ENCODE measurements at regions not wholly inside any gene's neighbourhood (a gene's known extent, or its start where the extent isn't known, plus 50 kb on each side); places are given as distances from the start of the nearest gene placed in this dataset.

DNA sequence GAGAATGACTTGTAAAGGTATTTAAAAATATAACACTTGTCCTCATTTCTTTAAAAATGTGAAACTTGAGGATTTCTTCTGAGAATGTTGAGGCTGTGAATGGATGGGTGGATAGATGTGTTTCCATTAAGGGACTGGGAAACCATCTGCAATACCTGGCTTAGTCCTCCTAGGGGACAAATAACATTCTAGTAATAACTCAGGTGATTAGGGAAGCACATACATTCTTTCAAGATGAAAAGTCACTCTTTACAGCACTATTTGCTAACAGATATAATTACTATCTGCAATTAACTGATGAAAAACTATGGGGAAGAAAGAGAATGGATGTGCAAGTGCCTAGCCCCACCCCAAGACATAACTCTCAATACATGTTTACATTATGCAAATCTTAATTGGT, 542.3 kb downstream of the CD83 start:
- no peak overlapping the region for H3K27ac ChIP-seq (ENCODE audit: insufficient read depth, low read depth, low read length, poor library complexity, severe bottlenecking)
- H3K4me3 ChIP-seq (ENCODE audit: insufficient read depth, low read depth, low read length): no peak overlapping the region
- H3K36me3 ChIP-seq (ENCODE audit: control insufficient read depth, insufficient read depth, low read length): no peaks in the 10 kb centered on the region
- peaks cover 21% of the 10 kb centered on the region for H3K4me1 ChIP-seq (ENCODE audit: control insufficient read depth, insufficient read depth, low read length)
- no peaks in the 10 kb centered on the region for H3K9me3 ChIP-seq (ENCODE audit: control insufficient read depth, low read length)
- H3K27me3 ChIP-seq (ENCODE audit: control insufficient read depth, insufficient read depth, low read length, poor library complexity, severe bottlenecking): no peaks in the 10 kb centered on the region

DNA sequence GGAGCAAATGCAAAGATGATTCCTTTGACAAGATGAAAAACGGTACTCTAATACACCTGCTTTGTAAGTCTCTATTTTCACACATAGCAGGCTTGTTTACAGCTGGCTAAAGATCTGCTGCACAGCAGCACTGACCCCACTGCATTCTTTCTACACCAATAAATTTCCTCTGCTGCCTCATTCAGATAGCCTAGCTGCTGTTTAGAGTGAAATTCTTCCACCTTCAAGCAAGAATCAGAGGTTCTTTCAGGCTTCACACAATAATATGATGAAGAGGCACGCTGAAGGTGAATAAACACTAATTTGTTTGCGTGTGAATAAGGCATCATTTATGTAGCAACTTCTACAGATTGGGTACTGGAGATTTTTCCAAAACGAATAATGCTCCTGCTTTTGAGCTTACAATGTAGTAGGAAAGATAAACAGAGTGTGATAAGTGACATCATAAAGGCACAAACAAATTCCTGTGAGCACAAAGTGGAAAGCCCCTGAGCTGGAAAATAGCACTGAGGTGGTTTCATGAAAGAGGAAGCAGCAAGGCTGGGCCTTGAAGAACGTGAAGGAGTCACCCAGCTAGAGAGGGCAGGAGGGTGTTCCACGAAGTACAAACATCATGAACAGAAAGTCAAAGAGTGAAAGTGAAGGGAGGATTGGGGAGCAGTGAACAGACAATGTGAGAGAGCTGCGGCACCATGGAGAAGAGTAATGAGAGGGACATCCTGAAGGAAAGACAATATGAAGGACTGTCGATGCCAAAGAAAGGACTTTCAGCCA, 543.4 kb downstream of the CD83 start:
- H3K4me3 ChIP-seq (ENCODE audit: insufficient read depth, low read depth, low read length): no peak overlapping the region
- H3K27ac ChIP-seq (ENCODE audit: insufficient read depth, low read depth, low read length, poor library complexity, severe bottlenecking): no peak overlapping the region
- H3K9me3 ChIP-seq (ENCODE audit: control insufficient read depth, low read length): no peaks in the 10 kb centered on the region
- peaks cover 21% of the 10 kb centered on the region for H3K4me1 ChIP-seq (ENCODE audit: control insufficient read depth, insufficient read depth, low read length)
- no peaks in the 10 kb centered on the region for H3K36me3 ChIP-seq (ENCODE audit: control insufficient read depth, insufficient read depth, low read length)
- H3K27me3 ChIP-seq (ENCODE audit: control insufficient read depth, insufficient read depth, low read length, poor library complexity, severe bottlenecking): no peaks in the 10 kb centered on the region
- WGBS, 2 experiments: 85 to 88% methylated on average over 8 of the region's 8 CpGs

DNA sequence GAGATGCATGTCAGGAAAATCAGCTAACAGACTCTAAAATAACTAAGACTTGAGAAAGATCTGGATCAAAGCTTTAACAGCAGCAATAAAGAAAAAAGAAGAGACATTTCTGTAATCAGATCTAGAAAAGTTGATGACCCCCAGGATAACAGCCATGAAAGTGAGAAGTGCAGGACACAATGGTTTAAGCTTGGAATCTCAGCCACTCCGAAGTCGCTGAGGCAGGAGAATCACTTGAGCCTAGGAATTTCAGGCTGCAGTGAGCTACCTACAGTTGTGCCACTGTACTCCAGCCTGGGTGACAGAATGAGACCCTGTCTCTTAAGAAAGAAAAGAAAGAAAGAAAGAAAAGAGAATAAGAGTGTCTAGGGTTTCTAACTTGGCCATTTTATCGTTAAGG, 544.1 kb downstream of the CD83 start:
- Histone ChIP-seq H3K4me1 (ENCODE audit: control insufficient read depth, insufficient read depth, low read length) (peaks cover 21% of the 10 kb centered on the region), H3K27ac (ENCODE audit: insufficient read depth, low read depth, low read length, poor library complexity, severe bottlenecking) (no peak overlapping the region), H3K36me3 (ENCODE audit: control insufficient read depth, insufficient read depth, low read length) (no peaks in the 10 kb centered on the region), H3K27me3 (ENCODE audit: control insufficient read depth, insufficient read depth, low read length, poor library complexity, severe bottlenecking) (no peaks in the 10 kb centered on the region), H3K9me3 (ENCODE audit: control insufficient read depth, low read length) (no peaks in the 10 kb centered on the region), H3K4me3 (ENCODE audit: insufficient read depth, low read depth, low read length) (no peak overlapping the region)
- 88 to 91% methylated on average over 3 of the region's 3 CpGs for WGBS, 2 experiments

DNA sequence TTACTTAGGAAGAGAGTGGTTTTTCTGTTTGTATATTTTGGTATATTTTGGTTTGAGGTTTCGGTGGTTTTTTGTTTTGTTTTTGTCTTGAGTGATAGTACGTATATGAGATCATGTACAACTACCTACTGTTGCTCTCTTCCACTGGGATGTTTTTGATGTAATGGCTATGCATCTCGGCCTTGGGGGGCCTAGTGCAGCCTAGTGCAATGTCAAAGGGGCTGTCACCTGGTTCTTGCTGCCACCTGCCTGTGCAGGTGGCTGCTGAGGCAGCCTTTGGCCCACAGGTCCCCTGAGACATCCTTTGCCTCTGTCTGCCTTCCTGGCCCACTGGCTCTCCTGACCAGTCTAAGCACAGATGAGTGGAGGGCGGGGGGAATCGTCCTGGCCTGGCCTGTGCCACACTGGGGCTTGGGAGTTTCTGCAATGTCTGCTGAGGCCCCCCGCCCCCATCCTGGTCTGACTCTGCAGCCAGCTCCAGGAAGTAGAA, 546.6 kb downstream of the CD83 start:
- Histone ChIP-seq H3K27ac (ENCODE audit: insufficient read depth, low read depth, low read length, poor library complexity, severe bottlenecking) (no peak overlapping the region), H3K9me3 (ENCODE audit: control insufficient read depth, low read length) (no peaks in the 10 kb centered on the region), H3K36me3 (ENCODE audit: control insufficient read depth, insufficient read depth, low read length) (no peaks in the 10 kb centered on the region), H3K4me3 (ENCODE audit: insufficient read depth, low read depth, low read length) (no peak overlapping the region), H3K27me3 (ENCODE audit: control insufficient read depth, insufficient read depth, low read length, poor library complexity, severe bottlenecking) (no peaks in the 10 kb centered on the region), H3K4me1 (ENCODE audit: control insufficient read depth, insufficient read depth, low read length) (peaks cover 21% of the 10 kb centered on the region)
- 83 to 85% methylated on average over 6 of the region's 6 CpGs for WGBS, 2 experiments

DNA sequence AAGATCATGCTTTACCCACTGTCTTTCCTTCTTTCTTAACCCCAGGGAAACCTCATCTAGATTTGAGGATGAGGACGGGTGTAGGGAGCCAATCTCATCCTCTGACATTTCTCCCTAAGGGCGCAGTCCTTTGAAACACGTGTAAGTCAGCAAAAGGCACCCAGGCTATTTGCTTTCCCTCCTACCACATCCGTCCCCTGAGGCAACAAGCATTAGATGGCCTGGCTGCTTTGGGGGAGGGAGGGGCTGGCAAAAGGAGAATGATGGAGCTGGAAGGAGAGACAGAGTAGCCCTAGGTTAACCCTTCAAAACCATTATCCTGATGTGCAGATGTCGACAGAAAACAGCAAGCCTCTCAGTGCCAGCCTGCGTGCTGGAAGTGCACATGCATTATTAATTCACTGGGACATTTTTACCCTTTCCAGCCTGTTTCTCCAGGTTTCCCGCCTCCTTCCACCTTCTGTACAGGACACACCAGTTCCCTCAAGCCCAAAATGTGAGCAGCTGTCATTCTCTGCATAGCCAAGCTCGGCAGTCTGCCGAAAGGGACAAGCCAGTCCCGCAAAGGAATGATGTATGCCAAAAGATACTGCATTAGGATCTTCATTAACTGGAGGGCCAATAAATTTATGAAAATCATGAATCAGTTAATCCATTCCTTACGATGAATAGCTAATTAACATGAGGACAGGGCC, 547.2 kb downstream of the CD83 start:
- Histone ChIP-seq H3K27ac (ENCODE audit: insufficient read depth, low read depth, low read length, poor library complexity, severe bottlenecking) (no peak overlapping the region), H3K4me3 (ENCODE audit: insufficient read depth, low read depth, low read length) (no peak overlapping the region), H3K27me3 (ENCODE audit: control insufficient read depth, insufficient read depth, low read length, poor library complexity, severe bottlenecking) (no peaks in the 10 kb centered on the region), H3K4me1 (ENCODE audit: control insufficient read depth, insufficient read depth, low read length) (peaks cover 21% of the 10 kb centered on the region), H3K36me3 (ENCODE audit: control insufficient read depth, insufficient read depth, low read length) (no peaks in the 10 kb centered on the region), H3K9me3 (ENCODE audit: control insufficient read depth, low read length) (no peaks in the 10 kb centered on the region)
- 64 to 74% methylated on average over 9 to 11 of the region's 11 CpGs for WGBS, 2 experiments

DNA sequence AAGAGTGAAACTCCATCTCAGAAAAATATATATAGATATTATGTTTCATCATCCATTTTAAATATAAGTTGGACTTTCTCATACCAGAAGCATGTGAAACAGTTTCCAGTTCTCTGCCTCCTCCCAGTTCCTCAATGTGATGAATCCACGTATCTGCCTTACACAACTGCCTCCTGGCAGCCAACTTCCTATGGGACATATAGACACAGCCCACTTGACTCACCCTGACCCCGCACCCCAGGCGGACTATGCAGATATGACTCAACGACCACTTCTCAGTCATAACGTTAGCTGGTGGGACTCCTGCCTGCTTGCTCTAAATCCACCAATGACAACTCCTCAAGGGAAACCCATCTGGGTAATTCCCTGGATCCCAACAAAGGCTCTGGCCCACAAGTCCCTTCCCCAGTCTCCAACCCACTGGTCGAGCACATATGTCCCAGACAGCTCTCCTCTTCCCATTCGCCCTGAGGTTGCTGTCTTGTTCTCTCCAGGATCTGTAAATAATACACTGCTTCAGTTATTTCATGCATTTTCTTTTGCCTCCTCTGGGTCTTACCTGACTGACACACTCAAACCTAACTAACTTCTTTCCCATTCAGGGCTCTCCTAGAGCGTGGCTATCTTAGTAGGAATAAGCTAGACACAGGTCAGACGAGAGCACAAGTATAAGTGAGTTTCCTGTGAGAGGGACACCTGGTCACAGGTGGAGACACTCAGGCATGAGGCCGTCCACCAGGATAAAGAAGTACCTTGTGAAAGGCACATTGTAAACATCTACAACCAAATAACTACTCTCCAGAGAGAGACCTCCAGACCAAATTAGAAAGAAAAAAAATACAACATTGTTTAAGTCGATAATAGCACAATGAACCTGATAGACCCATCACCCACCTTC, 548.5 kb downstream of the CD83 start:
- Histone ChIP-seq H3K36me3 (ENCODE audit: control insufficient read depth, insufficient read depth, low read length) (no peaks in the 10 kb centered on the region), H3K9me3 (ENCODE audit: control insufficient read depth, low read length) (no peaks in the 10 kb centered on the region), H3K4me3 (ENCODE audit: insufficient read depth, low read depth, low read length) (no peak overlapping the region), H3K27ac (ENCODE audit: insufficient read depth, low read depth, low read length, poor library complexity, severe bottlenecking) (no peak overlapping the region), H3K27me3 (ENCODE audit: control insufficient read depth, insufficient read depth, low read length, poor library complexity, severe bottlenecking) (no peaks in the 10 kb centered on the region), H3K4me1 (ENCODE audit: control insufficient read depth, insufficient read depth, low read length) (peaks cover 15% of the 10 kb centered on the region)
- WGBS, 2 experiments: 93 to 94% methylated on average over 11 of the region's 11 CpGs

DNA sequence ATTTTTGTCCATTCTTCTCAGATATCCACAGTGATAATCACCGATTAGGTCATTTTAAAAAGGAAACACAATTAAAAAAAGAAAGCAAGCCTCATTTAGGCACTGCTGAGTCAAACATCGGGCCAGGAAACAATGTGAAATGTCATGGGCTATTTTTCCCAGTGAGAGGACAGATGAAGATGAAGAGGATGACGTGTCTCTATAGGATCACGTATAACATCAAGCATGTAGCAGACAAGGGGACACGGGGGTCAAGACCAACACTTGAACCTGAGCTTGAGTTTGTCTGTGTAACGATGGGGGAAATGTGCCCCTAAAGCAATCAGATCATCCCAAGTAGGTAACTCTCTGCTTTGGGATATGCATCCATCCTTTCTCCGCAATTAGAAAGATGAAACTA, 553.2 kb downstream of the CD83 start:
- 96% methylated on average over 7 of the region's 7 CpGs for WGBS, 2 experiments
- H3K27me3 ChIP-seq (ENCODE audit: control insufficient read depth, insufficient read depth, low read length, poor library complexity, severe bottlenecking): no peaks in the 10 kb centered on the region
- no peaks in the 10 kb centered on the region for H3K4me1 ChIP-seq (ENCODE audit: control insufficient read depth, insufficient read depth, low read length)
- H3K9me3 ChIP-seq (ENCODE audit: control insufficient read depth, low read length): no peaks in the 10 kb centered on the region
- no peak overlapping the region for H3K4me3 ChIP-seq (ENCODE audit: insufficient read depth, low read depth, low read length)
- no peak overlapping the region for H3K27ac ChIP-seq (ENCODE audit: insufficient read depth, low read depth, low read length, poor library complexity, severe bottlenecking)
- H3K36me3 ChIP-seq (ENCODE audit: control insufficient read depth, insufficient read depth, low read length): no peaks in the 10 kb centered on the region

DNA sequence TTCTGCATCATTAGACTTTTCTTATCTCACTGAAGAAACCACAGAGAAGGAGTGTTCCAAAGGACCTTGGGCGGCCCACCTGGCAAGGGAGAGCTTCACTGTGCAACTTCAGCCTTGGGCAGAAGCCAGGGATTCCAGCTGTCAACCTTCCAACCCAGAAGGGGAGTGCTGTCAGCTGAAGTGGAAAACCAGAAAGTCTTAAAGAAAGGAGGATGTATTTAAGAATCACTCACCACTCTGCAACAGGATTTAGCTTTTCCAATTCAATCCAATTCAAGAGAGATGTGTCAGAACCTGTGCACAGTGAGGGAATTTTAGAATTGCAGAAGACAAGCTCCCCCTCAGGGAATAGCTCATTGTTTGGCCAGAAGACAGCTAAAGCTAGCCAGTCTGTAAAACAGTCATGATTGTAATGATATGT, 553.7 kb downstream of the CD83 start:
- Histone ChIP-seq H3K27me3 (ENCODE audit: control insufficient read depth, insufficient read depth, low read length, poor library complexity, severe bottlenecking) (no peaks in the 10 kb centered on the region), H3K4me3 (ENCODE audit: insufficient read depth, low read depth, low read length) (no peak overlapping the region), H3K4me1 (ENCODE audit: control insufficient read depth, insufficient read depth, low read length) (no peaks in the 10 kb centered on the region), H3K36me3 (ENCODE audit: control insufficient read depth, insufficient read depth, low read length) (no peaks in the 10 kb centered on the region), H3K9me3 (ENCODE audit: control insufficient read depth, low read length) (no peaks in the 10 kb centered on the region), H3K27ac (ENCODE audit: insufficient read depth, low read depth, low read length, poor library complexity, severe bottlenecking) (no peak overlapping the region)
- 90 to 97% methylated on average over 1 of the region's 1 CpG for WGBS, 2 experiments

DNA sequence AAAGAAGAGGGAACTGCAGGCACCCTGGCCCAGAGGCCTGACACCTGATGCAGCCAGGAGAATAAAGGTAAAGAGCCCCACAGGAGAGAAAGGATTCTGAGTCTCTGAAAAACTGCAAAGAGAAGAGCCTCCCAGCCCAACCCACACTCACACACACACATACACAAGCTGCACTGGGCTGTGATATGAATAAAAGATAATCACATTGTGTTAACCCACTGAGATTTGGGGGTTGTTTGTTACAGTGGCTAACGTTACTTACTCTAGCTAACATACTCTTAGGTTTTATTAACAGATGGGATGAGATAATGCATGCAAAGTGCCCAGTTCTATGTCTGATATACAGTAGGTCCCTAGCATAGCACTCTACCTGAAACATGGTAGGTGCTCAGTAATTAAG, 554.4 kb downstream of the CD83 start:
- Histone ChIP-seq H3K4me3 (ENCODE audit: insufficient read depth, low read depth, low read length) (no peak overlapping the region), H3K27me3 (ENCODE audit: control insufficient read depth, insufficient read depth, low read length, poor library complexity, severe bottlenecking) (no peaks in the 10 kb centered on the region), H3K36me3 (ENCODE audit: control insufficient read depth, insufficient read depth, low read length) (no peaks in the 10 kb centered on the region), H3K9me3 (ENCODE audit: control insufficient read depth, low read length) (no peaks in the 10 kb centered on the region), H3K27ac (ENCODE audit: insufficient read depth, low read depth, low read length, poor library complexity, severe bottlenecking) (no peak overlapping the region), H3K4me1 (ENCODE audit: control insufficient read depth, insufficient read depth, low read length) (no peaks in the 10 kb centered on the region)
- WGBS, 2 experiments: 100% methylated on average over 1 of the region's 1 CpG; no CpG with 5 or more reads in 1 of the 2 experiments

DNA sequence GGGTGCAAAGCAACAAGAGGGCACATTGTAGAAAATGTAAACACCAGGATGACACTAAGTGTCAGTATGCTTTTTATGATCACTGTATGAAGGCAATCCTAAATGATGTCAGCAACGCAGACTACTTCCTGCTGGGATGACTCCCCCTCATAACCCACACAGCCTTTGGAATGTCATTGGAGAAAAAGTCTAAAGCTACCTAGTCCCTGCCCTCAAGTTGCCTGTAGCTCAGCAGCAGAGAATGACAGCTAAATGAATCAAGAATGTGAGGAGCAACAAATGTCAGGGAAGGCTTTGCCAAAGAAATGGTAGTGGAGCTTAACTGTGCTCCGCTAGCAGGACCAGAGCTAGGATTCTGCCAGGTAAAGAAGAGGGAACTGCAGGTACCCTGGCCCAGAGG, 555.6 kb downstream of the CD83 start:
- Histone ChIP-seq H3K27me3 (ENCODE audit: control insufficient read depth, insufficient read depth, low read length, poor library complexity, severe bottlenecking) (no peaks in the 10 kb centered on the region), H3K9me3 (ENCODE audit: control insufficient read depth, low read length) (no peaks in the 10 kb centered on the region), H3K36me3 (ENCODE audit: control insufficient read depth, insufficient read depth, low read length) (no peaks in the 10 kb centered on the region), H3K4me1 (ENCODE audit: control insufficient read depth, insufficient read depth, low read length) (no peaks in the 10 kb centered on the region), H3K27ac (ENCODE audit: insufficient read depth, low read depth, low read length, poor library complexity, severe bottlenecking) (no peak overlapping the region), H3K4me3 (ENCODE audit: insufficient read depth, low read depth, low read length) (no peak overlapping the region)
- WGBS, 2 experiments: 87 to 94% methylated on average over 2 of the region's 2 CpGs
